Neural progenitor cell (in vitro differentiated cells): ENCODE measurements at regions not wholly inside any gene's neighbourhood (a gene's known extent, or its start where the extent isn't known, plus 50 kb on each side); places are given as distances from the start of the nearest gene placed in this dataset.

ENCODE experiments used
- EZH2 ChIP-seq: fragments of 200-600 bp; sonication (generic); IDR thresholded peaks from 2 replicates; pipeline ENCODE4 v1.6.1; 2017; ENCODE audit warnings: antibody characterized with exemption, mild to moderate bottlenecking, moderate library complexity
- EZH2phosphoT487 ChIP-seq: fragments of 200-600 bp; sonication (generic); IDR thresholded peaks from 2 replicates; pipeline ENCODE4 v1.6.1; 2017; ENCODE audit warnings: antibody characterized with exemption
- TF ChIP-seq, protein P1 (sequence below): fragments of 200-600 bp; sonication (generic); IDR thresholded peaks from 2 replicates; pipeline ENCODE4 v1.5.1; 2017; ENCODE audit warnings: antibody characterized with exemption, mild to moderate bottlenecking

DNA sequence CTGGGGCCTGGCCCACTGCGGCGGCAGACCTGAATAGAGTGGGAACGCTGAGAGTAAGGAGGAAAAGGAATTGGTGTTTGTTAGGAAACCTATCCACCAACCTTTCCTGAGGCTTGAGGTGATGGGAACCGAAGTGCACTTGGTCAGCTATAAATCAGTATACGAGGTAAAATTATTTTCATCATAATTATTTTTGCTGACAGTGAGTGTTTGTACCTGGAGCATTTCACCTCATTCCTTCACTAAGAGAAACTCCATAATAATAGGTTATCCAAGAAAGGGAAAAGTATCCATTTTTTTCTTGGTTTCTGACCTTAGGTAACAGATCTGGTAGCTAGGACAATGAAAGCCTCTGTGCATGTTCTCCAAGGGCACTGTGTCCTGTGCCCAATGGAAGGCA lies 138.6 kb upstream of the RGPD4 start:
- TF ChIP-seq, protein P1, sequence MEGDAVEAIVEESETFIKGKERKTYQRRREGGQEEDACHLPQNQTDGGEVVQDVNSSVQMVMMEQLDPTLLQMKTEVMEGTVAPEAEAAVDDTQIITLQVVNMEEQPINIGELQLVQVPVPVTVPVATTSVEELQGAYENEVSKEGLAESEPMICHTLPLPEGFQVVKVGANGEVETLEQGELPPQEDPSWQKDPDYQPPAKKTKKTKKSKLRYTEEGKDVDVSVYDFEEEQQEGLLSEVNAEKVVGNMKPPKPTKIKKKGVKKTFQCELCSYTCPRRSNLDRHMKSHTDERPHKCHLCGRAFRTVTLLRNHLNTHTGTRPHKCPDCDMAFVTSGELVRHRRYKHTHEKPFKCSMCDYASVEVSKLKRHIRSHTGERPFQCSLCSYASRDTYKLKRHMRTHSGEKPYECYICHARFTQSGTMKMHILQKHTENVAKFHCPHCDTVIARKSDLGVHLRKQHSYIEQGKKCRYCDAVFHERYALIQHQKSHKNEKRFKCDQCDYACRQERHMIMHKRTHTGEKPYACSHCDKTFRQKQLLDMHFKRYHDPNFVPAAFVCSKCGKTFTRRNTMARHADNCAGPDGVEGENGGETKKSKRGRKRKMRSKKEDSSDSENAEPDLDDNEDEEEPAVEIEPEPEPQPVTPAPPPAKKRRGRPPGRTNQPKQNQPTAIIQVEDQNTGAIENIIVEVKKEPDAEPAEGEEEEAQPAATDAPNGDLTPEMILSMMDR, result no peak
- TF ChIP-seq EZH2, result no peak
- TF ChIP-seq EZH2phosphoT487, result no peak
